GM21786 (cell line): ENCODE measurements at regions not wholly inside any gene's neighbourhood (a gene's known extent, or its start where the extent isn't known, plus 50 kb on each side); places are given as distances from the start of the nearest gene placed in this dataset.
"Not testable (repeated sequence)": the region's sequence is repeated elsewhere in the genome, so short reads cannot be mapped to it uniquely, and the experiment has no call there.

Experiments
- ATAC-seq: cut with Tn5 transposase; IDR thresholded peaks from one replicate; pipeline ENCODE4 v1.9.1; 2021; ENCODE audit not compliant: unreplicated experiment

DNA sequence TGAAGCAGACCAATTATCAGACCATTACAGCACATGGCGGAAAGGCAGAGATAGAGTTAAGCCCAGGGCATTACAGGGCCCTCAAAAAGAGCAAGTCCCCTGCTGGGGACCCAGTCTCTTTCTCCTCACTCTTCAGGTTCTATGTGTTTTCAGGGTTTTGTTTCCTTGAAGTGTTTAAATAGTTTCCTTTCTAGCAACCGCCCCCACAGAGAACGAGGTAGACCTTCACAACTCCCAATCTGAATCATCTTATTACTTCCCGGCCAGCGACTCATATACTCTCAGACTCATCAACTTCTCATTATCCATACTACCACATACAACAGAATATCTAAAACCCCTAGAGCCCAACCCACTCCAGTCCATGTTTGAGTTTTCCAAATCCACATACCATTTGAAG, 526.6 kb upstream of the ARID1B start:
- ATAC-seq: no peak

DNA sequence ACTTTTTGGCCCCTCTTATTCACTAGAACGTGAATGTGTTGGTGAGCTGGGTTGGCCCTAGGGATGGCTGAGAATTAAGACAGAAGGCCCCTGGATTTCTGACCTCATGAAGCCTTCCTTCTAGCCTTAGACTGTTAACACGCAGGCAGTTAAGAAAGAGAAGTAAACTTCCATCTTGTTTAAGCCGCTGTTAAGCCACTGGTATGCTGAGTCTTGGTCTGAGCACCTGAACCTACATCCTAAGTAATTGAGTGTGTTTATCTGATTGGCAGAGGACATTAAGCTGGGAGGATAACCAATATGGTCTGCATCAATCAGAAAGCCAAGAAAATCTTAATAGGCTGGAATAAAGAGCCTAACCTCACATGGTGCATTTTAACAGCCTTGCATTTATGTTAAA, 535.0 kb upstream of the ARID1B start:
- ATAC-seq: no peak

DNA sequence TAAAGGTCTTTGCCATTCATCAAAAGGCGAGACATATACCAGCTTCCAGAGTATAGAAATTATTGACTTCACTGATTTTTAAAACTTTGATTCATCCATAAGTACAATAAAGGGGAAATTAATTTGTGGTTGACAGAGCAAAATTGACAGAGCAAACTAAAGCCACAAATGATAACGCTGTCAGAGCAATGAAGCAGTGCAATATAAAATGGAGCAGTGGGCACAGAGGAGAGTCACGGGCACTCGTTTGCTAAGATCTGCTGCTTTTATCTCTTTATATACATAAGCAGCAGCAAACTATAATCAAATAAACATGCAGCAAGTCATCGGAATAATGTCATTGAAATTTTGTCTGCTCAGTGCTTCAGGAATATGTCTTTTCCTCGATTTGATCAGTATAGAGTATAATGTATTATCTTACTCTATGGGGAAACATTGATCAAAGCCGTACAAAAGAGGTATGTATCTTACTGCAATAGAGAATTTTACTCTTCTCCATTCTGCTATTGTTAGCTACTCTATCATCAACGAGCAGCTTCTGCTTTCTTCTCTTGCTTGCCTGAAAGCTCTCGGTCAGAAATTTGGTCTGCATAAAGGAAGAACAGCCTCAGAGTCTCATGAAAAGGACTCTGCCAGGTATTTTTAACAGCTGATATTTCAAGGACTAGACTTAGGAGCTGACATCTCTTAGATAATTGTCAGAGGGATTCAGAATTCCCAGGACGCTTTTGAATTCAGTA, 546.0 kb upstream of the ARID1B start:
- no peak for ATAC-seq

DNA sequence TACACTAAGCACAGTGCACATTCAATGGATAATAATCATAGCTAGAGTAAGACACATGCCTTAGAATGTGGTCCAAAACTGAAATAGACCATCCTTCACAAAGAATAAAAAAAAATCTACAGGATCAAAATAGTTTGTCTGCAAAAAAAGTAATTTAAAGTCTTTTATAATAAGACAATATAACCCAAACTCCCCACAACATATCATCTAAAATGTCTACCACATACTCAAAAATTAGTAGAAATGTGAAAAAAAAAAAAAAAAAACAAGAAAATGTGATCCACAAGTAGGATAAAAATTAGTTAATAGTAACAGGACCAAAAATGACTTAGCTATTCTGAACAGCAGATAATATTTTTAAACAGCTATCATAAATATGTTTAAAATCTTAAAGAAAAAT, 557.2 kb upstream of the ARID1B start:
- no peak for ATAC-seq

DNA sequence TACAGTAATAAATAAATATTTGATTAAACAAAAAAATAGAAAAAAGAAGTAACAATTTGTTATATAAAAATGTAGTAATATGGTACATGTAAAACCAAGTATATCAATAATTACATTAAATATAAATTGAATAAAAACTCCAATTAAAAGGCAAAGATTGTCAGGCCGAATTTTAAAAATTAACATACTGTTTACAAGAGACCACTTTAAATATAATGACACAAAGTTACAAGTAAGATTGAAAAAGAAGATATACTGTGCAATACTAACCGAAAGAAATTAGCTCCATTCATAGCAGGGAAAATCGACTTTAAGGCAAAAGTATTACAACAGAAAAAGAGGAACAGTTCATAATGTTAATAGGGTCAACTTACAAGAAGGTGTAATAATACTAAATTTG, 571.5 kb upstream of the ARID1B start:
- no peak for ATAC-seq

DNA sequence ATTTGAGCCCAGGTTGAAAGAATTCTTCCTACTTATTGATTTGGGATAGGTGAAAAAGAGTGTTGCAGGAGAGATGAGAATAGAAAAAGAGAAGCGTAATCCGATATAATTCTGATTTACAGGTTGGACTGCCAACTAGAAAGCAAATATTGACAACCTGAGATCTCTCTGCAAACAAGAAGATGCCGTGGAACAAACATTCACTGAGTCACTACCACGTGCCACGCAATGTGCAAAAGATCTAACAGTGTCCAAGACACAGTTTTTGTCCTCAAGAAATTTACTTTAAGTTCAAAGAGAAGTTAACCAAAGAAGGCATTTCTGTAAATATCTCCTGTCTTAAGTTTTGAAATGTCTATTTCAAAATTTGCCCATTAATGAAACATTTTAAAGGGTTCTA, 578.0 kb upstream of the ARID1B start:
- no peak for ATAC-seq

DNA sequence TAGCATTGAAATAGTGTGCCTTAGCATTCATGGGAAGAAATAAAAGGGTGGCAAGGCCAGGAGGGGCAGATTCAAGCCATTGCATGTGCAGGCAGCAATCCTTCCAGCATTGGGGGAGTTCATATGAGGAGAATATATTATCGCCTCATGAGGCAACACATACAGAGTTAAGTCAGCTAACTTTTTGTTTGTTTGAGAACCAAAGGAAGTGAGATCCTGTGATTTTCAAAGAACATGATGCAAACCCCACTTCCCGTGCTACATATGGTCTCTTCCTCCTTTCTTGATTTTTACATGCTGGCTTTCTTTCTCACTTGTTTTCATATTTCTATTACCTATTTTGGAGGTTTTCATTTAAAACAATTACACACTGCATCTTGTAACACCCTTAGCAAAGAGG, 579.7 kb upstream of the ARID1B start:
- ATAC-seq: no peak

DNA sequence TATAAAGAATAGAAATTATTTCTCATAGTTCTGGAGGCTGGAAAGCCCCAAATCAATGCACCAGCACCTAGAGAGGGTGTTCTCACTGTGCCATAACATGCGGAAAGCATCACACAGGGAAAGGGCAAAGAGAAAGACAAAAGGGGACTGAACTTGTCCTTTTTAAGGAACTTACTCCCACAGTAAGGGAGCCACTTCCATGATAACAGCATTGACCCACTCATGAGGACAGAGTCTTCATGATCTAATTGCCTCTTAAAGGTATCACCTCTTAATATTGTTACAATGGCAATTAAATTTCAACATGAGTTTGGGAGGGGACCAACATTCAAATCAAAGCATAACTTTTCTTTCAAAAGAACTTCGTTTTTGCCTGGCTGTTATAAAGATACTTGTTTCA, 582.2 kb upstream of the ARID1B start:
- no peak for ATAC-seq

DNA sequence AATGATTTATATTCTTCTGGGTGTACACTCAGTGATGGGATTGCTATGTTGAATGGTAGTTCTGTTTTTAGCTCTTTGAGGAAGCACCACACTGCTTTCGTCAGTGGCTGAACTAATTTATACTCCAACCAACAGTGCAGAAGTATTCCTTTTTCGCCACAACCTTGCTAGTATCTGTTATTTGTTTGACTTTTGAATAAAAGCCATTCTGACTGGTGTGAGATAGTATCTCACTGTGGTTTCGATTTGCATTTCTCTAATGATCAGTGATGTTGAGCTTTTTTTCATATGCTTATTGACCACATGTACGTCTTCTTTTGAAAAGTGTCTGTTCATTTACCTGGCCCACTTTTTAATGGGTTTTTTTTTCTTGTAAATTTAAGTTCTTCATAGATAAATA, 583.8 kb upstream of the ARID1B start:
- no peak for ATAC-seq

DNA sequence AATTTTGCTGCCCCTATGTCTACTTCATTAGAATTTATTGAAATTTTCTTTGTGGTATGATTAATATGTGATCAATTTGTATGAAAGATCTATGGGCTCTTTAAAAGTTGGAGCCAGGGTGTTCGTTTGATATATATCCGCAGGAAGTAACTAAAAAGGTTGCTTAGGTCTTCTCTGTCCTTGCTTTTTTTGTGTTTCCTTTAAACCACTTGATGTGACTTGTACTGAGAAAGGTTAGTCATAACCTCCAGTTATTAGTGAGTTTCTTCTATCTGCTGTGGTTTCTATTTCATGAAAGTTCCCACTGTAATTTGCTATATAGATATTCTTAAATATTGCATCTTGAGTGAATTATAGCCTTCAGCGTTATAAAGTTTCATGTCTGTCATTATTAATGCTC, 585.3 kb upstream of the ARID1B start:
- ATAC-seq: peak; percentile 48

DNA sequence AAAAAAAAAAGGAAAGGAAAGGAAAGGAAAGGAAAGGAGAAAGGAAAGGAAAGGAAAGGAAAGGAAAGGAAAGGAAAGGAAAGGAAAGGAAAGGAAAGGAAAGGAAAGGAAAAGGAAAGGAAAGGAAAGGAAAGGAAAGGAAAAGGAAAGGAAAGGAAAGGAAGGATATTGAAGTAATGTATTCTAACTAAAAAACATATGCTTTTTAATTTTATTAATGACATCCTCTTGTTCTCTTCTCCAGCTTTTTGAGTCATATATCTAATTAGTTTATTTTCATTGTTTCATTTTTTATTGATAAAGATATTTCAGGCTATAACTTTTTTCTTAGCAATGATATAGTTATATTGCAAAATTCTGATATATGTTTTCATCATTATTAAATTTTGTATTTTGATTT, 585.8 kb upstream of the ARID1B start:
- not testable (repeated sequence) for ATAC-seq

DNA sequence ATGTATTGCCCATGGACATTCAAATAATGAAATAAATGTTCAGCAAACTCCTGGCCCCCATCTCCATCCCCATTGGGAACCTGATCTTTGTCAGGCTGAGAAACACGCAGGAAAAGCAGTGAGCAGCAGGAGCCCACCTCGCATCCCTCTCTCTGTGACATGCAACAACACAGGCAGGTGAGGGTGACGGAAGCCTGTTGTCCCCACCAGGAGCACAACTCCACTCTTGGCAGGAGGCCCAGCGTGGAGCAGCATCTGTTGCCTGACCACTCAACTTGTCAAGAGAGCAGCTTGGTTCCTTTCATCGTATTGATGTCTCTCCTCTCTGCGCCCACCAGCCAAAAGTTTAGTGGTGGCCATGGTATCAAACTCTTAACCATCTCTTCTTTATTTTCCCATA, 586.9 kb upstream of the ARID1B start:
- ATAC-seq: no peak

DNA sequence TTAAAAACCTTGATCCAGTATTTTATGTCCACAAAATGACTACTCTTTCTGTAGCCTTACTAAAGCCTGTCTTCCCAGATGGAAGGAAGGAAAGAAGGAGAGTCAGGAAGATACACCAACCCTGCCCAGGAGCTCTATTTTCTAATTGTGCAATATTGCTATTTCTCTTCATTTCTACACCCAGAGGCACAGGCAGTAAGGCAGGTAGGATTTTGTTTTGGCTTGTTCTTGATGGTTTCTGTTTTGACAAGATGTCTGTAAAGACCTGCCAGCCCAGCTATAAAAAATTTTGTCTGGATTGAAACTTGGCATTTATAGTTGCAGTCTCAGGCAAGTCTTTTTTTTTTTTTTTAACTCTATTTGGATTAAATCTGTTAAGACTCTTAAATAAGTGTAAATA, 587.5 kb upstream of the ARID1B start:
- ATAC-seq: no peak

DNA sequence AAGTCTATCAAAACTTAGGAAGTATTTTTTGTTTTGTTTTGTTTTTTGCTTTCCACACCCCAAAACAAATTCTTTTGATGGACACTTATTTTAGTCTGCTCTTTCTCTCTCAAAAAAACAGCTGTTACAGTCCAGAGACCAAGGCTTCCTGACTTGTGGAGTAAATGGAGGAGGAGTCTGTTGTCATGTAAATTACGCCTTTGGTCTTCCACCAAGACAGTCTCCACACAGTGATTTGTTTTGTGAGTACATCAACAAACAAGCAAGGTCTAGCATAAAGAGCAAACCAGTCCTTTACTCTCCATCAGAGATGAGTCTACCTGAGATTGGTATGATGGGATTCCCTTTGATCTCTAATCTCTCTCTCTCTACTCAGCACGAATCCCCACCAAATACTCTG, 588.0 kb upstream of the ARID1B start:
- no peak for ATAC-seq

DNA sequence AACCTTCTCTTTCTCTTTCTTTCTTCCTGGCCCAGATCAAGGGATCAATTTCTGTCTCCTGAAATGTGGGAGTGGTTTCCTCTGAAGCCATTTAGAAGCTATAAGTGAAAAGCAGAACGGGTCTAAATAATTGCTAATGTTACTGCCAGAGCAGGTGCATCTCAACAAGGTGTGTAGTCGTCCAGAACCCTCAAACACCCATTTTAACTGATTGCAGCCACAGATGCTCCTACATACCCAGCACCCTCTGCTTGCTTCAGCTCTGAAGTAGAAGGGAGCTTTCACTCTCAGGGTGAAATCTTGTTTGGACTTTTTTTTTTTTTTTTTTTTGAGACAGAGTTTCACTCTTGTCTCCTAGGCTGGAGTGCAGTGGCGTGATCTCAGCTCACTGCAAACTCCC, 592.1 kb upstream of the ARID1B start:
- ATAC-seq: no peak

DNA sequence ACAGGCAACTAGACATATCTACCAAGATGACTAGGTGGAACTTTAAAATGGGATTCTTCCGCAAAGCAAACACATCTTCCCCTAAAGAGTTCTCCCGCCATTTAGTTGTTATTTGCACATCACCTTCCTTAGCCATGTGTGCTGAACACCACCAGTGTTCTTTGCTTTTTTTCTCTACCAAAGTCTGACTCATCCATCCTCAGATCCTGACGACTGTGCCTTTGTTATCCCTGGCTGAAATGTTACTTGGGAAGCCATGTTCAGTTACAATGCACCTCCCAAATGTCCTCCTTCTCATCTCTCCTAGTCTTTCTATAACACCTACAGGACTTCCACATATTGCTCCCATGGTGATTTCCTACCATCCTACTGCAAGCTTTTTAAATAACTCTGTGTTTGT, 593.5 kb upstream of the ARID1B start:
- ATAC-seq: no peak

DNA sequence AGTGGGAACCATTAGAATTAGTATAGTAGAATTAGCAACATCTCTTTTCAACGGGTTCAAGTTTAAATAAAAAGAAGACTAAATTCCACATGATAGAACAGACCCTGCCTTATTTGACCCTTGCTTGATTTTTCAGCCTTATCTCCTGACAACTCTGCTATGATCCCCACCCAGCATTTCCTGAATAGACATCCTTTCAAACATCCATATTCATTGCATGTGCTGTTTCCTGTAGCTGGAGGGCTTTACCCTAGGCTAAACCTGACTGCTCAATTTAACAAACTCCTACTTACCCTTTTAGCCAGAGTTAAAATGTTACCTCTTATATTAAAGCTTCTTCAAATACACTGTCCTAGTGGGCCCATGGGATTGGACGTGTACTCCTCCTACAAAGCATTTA, 594.8 kb upstream of the ARID1B start:
- no peak for ATAC-seq

DNA sequence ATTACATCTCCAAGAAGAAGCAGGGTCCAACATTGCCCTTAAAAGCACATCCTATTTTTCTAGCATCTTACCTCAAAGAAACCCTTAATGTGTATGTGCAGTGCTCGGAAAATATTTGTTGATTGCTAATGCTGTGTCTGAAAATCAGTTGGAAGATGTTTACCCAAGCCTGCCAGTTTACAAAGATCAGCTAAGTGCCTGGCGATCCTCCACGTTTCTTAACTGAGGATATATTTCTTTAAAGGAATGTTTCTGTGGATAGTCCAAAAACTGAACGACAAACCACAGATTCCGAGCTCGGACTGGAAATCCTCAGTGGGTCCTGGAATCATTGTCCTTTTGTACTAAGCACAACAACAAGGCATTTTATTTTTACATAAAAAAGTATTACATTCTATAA, 595.7 kb upstream of the ARID1B start:
- no peak for ATAC-seq

DNA sequence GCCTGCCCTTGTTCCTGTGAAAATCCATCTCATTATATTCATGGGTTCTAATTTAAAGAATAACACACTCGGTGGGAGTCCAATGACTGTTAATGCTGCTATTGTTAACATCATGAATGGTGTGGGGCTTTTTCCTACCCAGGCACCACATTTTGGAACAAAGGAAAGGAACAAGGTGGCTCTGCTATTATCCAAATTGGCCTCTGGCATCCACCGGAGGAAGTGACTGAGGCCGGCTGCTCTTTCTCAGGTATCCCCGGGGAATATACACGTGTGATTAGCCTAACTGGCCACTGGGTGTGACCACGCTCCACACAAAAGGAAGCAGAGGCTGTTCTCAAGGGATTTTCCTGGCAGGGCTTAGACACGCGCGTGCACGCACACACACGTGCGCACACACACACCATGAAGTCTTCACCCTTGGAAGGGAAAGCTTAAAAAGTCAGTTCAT, 601.2 kb upstream of the ARID1B start:
- ATAC-seq: no peak

DNA sequence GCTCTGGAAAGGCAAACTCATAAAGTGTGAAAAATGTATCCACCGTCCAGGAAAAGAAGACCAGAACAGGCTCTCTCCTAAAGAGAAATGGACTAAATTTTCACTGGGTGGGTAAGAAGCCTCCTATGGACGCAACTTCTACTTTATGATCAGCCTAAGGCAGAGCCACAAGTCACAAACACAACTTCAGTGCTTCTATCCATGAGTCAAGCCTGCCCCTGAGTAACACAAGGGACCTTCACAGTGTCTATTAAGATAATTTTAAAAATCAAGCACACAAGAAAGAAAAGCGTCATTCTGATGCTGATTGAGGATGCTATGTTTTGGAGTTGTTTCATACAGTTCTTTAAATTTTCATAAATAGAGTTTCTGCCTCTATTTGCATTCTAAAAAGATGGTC, 601.7 kb upstream of the ARID1B start:
- no peak for ATAC-seq

DNA sequence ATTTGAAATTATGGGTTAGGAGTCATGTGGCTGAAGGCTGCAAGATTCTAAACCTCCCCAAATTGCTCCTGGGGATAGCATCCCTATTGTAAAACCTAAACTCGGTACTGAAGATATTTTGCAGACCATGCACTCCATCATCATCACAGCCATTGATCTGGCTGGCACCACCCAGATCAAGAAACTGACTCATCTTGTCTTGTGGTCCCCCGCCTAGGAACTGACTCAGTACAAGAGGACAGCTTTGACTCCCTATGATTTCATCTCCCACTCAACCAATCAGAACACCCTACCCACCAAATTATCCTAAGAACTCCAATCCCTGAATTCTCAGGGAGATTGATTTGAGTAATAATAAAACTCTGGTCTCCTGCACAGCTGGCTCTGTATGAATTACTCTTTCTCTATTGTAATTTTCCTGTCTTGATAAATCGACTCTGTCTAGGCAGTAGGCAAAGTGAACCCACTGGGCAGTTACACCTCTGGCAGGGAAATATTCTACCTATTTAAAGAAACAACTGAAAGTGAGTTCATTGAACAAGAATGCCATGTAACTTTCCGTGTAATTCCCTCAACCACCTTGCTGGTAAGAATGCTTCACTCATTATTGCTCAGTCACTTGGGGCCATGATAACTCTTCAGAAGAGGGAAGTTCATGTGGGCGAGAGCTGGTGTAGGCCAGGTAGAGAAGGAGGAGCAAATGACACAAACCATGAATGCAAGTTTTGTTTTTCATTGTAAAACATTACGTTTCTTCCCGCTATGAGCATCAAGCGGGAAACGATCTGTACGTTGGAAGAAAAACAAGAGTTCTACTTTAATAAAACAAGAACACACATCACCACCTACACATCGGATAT, 602.9 kb upstream of the ARID1B start:
- ATAC-seq: no peak

DNA sequence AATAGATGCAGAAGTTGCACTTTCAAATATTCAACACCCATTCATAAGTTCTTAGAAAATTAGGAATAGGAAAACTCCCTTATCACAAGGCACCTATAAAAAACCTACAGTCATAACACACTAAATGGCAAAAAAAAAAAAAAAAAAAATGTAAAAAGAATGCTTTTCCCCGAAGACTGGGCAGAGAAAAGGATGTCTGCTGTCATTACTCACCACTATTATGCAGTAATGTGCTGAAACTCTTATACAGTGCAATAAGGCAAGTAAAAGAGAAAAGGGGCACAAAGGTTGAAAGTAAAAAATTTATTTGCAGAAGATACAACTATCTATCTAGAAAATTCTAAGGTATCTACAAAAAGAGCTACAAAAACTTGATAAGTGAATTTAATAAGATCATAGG, 607.8 kb upstream of the ARID1B start:
- ATAC-seq: no peak
